Rectal smooth muscle tissue (tissue), 1 donor: ENCODE measurements at regions not wholly inside any gene's neighbourhood (a gene's known extent, or its start where the extent isn't known, plus 50 kb on each side); places are given as distances from the start of the nearest gene placed in this dataset.
"Not testable (repeated sequence)": the region's sequence is repeated elsewhere in the genome, so short reads cannot be mapped to it uniquely, and the experiment has no call there.

ENCODE experiments used
- H3K27ac ChIP-seq: one replicate; pipeline ENCODE4 v1.7.0; 2013; ENCODE audit warnings: low read depth, low read length, inconsistent platforms
- H3K27me3 ChIP-seq: one replicate; pipeline ENCODE4 v1.7.0; 2013; ENCODE audit warnings: low read length; ENCODE audit not compliant: control insufficient read depth, insufficient read depth
- H3K36me3 ChIP-seq: one replicate; pipeline ENCODE4 v1.7.0; 2013; ENCODE audit warnings: low read length; ENCODE audit not compliant: control insufficient read depth, insufficient read depth
- H3K4me1 ChIP-seq: one replicate; pipeline ENCODE4 v1.7.0; 2013; ENCODE audit warnings: low read length; ENCODE audit not compliant: control insufficient read depth, insufficient read depth
- H3K4me3 ChIP-seq: one replicate; pipeline ENCODE4 v1.7.0; 2013; ENCODE audit warnings: low read length
- H3K9ac ChIP-seq: one replicate; pipeline ENCODE4 v1.7.0; 2013; ENCODE audit warnings: low read length

GRCh38 chr5:155564541-155564940 lies 551.0 kb downstream of the KIF4B start:
- Histone ChIP-seq H3K27ac (no peak overlapping the region), H3K36me3 (no peaks in the 10 kb centered on the region), H3K4me3 (no peak overlapping the region), H3K27me3 (no peaks in the 10 kb centered on the region), H3K4me1 (no peaks in the 10 kb centered on the region), H3K9ac (no peak overlapping the region)

DNA sequence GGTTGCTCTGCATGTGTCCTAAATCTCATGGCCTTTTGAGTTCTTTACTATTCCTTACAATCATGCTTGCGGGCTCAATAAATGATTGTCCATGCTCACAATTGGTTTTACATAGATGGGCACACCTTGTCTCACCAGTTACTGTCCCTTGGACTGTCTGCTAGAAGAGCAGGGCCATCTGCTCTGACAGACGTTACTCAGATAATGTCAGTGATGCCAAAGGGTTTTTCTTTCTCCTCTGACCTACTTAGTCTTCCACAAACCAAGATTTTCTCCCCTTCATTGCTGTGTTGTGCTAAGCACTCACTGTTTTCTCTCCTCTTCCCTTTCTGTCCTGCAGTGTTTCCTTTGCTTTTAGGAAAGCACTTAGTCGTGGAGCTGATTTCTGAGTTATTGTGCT lies 562.3 kb downstream of the KIF4B start:
- Histone ChIP-seq H3K4me3 (no peak overlapping the region), H3K27me3 (no peaks in the 10 kb centered on the region), H3K4me1 (no peaks in the 10 kb centered on the region), H3K36me3 (no peaks in the 10 kb centered on the region), H3K9ac (no peak overlapping the region), H3K27ac (no peak overlapping the region)

- not testable (repeated sequence) for H3K27me3 ChIP-seq, H3K4me1 ChIP-seq, H3K36me3 ChIP-seq, H3K27ac ChIP-seq, H3K9ac ChIP-seq, H3K4me3 ChIP-seq
Observed at GRCh38 chr5:155586808-155587207, 573.3 kb downstream of the KIF4B start.

DNA sequence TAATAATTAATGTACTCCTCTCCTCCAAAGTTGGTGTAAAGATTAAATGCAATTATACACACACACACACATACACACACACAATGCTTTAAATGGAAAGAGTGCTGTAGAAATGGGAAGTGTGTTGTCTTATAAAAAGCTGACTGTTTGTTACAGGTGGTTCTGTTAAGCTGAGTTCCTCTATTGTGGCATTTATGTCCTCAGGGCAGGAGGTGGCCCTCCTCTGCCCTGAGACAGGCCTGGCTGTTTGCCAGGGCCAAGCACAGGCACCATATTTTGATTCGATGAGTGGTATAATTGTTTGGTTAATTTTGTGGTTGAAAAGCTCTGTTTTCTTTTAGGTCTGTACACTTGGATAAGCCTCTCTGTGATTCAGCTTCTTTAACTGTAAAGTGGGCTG lies 573.9 kb downstream of the KIF4B start:
- H3K27me3 ChIP-seq, result no peaks in the 10 kb centered on the region
- no peaks in the 10 kb centered on the region for H3K36me3 ChIP-seq
- no peaks in the 10 kb centered on the region for H3K4me1 ChIP-seq
- H3K4me3 ChIP-seq, result no peak overlapping the region
- H3K9ac ChIP-seq, result no peak overlapping the region
- no peak overlapping the region for H3K27ac ChIP-seq

GRCh38 chr5:155591273-155591672 lies 577.7 kb downstream of the KIF4B start:
- Histone ChIP-seq H3K27ac (no peak overlapping the region), H3K9ac (no peak overlapping the region), H3K4me3 (no peak overlapping the region), H3K36me3 (no peaks in the 10 kb centered on the region), H3K27me3 (no peaks in the 10 kb centered on the region), H3K4me1 (no peaks in the 10 kb centered on the region)

GRCh38 chr5:155594270-155594669 lies 580.7 kb downstream of the KIF4B start:
- Histone ChIP-seq H3K27me3 (no peaks in the 10 kb centered on the region), H3K36me3 (no peaks in the 10 kb centered on the region), H3K4me1 (no peaks in the 10 kb centered on the region), H3K4me3 (no peak overlapping the region), H3K9ac (no peak overlapping the region), H3K27ac (no peak overlapping the region)

DNA sequence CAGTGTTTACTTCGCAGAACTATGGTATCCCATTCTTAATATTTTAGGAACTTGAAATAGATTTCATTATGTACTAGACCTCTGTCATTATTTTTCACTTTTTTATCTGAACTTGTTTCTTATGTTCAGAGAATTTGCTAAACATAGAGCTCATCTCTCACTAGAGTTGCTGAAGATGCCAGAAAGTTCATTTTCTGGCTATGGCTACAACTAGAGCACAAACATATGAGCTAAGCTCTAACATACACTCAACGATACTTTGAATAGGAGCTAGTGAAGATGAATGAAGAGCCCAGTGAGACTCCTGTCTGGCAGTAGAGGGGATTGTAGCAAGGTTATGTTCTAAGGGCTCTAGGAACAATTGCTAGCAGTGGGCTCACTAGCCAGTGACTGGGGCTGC lies 582.2 kb downstream of the KIF4B start:
- Histone ChIP-seq H3K27ac (no peak overlapping the region), H3K4me1 (no peaks in the 10 kb centered on the region), H3K9ac (no peak overlapping the region), H3K36me3 (no peaks in the 10 kb centered on the region), H3K27me3 (no peaks in the 10 kb centered on the region), H3K4me3 (no peak overlapping the region)

DNA sequence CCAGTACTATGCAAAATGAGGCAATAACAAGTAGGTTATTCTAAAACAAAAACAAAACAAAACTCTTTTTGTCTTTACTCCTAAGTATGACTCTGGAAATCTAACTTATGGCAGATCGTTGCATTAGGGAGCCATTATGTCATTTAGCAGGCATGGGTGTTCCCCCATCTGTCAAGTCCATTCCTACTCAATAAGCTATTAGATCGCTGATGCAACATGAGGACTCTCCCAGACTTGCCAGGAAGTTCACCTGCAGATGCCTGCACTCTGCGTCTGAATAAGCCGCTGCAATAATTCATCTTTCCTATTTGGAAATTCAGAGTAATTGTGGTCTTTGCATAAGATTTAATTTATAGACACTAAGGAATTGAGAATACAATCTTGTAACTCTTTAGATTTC lies 585.0 kb downstream of the KIF4B start:
- no peaks in the 10 kb centered on the region for H3K36me3 ChIP-seq
- no peaks in the 10 kb centered on the region for H3K27me3 ChIP-seq
- no peak overlapping the region for H3K27ac ChIP-seq
- H3K4me1 ChIP-seq, result no peaks in the 10 kb centered on the region
- no peak overlapping the region for H3K9ac ChIP-seq
- H3K4me3 ChIP-seq, result no peak overlapping the region

DNA sequence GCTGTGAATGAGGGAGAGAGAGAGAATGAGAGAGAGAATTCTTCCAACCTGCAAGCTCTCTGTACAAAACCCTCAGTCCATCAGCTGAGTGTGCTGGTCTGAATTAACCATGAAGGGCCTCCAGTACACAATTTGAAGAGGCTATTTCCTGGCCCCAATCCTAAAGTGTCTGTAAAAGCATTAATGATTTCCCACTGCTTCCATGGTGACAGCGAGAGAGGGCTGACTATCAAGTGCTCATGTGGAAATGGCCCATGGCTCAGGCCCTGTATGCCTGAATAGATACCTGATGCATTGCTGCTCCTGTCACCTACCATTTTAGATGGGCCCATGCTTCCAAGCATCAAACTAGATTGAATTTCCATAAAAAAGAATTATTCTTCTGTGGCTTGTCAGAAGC lies 592.4 kb downstream of the KIF4B start:
- Histone ChIP-seq H3K36me3 (no peaks in the 10 kb centered on the region), H3K9ac (no peak overlapping the region), H3K27ac (no peak overlapping the region), H3K4me3 (no peak overlapping the region), H3K27me3 (no peaks in the 10 kb centered on the region), H3K4me1 (no peaks in the 10 kb centered on the region)

DNA sequence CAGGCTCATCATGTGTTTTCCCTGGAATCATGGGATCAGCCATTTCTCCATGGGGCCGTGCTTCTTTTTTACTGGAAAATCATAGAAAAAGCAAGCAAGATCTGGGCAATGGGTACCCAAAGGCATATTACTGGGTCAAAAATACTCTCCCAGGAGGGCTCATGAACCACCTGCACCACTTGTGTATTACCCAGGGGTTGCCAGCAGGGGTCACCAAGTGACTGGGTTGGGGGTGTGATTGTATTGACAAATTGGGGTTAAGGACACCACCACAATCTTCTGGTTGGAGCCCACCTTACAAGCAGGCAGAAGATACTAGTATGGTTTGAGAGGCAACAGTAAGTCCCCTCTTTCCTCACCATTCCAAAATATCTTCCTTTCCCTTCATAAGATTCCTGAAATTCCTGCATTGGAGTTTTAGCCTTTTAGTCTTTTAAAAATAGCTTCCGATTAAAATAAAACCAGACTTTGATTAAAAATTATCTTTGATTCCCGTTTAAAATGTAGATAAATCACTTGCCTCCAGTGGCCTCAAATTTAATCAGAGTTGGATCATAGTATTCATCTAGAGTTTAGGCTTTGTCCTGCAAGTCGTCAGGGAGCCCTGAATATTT lies 603.3 kb downstream of the KIF4B start:
- H3K4me3 ChIP-seq, result no peak overlapping the region
- H3K4me1 ChIP-seq, result no peaks in the 10 kb centered on the region
- no peak overlapping the region for H3K9ac ChIP-seq
- H3K27me3 ChIP-seq, result no peaks in the 10 kb centered on the region
- H3K27ac ChIP-seq, result no peak overlapping the region
- no peaks in the 10 kb centered on the region for H3K36me3 ChIP-seq

DNA sequence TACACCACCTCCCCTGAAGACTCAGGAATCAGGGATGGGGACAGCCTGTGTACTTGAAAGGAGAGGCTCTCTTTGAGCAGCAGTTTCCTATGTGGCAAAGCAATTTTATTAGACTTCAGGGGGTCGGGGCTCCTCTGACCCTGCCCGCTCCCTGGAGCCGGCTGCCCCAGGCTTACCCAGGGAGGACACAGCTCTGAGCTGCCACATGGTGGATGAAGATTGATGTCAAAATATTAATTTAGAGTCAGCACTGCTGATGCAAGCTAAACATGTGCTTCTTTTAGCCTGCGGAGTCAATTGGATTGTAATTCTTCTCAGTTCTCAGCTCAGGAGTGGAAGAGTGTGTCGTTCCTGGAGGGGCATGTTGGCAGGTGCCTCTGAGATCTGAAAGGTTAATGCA lies 606.1 kb downstream of the KIF4B start:
- H3K27ac ChIP-seq, result no peak overlapping the region
- H3K4me3 ChIP-seq, result no peak overlapping the region
- H3K4me1 ChIP-seq, result no peaks in the 10 kb centered on the region
- H3K27me3 ChIP-seq, result no peaks in the 10 kb centered on the region
- no peaks in the 10 kb centered on the region for H3K36me3 ChIP-seq
- H3K9ac ChIP-seq, result no peak overlapping the region

DNA sequence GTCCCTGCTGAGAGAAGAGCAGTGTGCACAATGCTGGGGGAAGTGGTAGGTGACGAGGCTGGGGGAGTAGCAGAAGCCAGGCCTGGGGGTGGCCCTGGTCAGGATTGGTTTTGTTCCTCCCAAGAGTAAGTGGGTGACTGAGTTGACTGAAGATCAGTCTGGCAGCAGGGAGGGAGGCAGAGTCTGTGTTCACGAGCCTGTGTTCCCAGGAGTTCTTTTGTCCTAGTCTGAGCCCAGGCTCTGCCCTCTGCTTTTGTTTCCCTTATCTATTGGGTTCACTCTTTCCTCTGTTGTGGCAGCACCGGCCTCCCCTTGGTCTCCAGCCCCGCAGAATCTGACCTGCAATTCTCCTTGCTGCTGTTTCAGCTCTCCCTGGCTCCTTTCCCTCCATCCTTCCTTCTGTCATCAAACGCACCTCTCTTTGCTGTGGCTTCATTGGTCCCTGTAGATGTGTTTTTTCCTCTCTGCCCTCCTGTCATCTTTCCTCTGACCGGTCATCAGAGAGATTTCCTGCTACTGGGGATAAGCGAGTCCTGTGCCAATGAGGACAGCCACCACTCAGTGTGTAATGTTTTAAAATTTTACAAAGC lies 607.4 kb downstream of the KIF4B start:
- no peaks in the 10 kb centered on the region for H3K27me3 ChIP-seq
- no peak overlapping the region for H3K4me3 ChIP-seq
- H3K27ac ChIP-seq, result no peak overlapping the region
- H3K4me1 ChIP-seq, result no peaks in the 10 kb centered on the region
- no peak overlapping the region for H3K9ac ChIP-seq
- H3K36me3 ChIP-seq, result no peaks in the 10 kb centered on the region

DNA sequence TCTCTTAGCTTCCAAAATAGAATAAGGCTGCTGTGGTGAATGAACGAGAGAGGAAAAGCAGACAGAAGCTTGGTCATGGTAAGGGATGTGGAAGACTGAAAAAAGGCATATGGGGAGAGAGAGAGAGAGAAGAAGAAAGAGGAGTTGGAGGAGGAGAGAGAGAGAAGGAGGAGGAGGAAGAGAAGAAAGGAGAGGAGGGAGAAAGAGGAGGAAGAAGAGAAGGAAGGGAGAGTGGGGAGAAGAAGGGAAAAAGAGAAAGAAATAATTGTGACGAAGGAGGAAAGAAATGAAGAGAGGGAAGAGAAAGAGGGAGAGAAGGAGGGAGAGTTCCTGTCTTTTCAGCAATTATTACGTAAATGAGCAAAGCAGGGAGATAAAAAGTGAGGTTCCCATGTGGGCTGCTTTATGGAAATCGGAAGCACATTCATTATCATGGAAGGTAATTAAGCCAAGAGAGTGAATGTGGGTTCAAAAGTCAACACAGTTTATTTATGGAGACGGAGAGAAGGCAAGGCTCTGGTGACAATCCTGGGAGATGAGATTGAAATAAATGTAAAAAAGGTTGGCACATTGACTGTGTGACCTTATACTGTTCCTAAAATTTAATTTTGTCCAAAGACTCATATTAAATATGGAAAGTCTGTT lies 611.2 kb downstream of the KIF4B start:
- no peak overlapping the region for H3K9ac ChIP-seq
- no peak overlapping the region for H3K4me3 ChIP-seq

More for the DNA sequence above, 611.2 kb downstream of the KIF4B start:
- no peak overlapping the region for H3K27ac ChIP-seq
- no peaks in the 10 kb centered on the region for H3K4me1 ChIP-seq
- H3K27me3 ChIP-seq, result no peaks in the 10 kb centered on the region
- H3K36me3 ChIP-seq, result no peaks in the 10 kb centered on the region
